ENCODE measurements at regions not wholly inside any gene's neighbourhood (a gene's known extent, or its start where the extent isn't known, plus 50 kb on each side); places are given as distances from the start of the nearest gene placed in this dataset.
A peak's percentile ranks its signal among the peaks of the same experiment; 100 is the strongest.
"Not testable (repeated sequence)": the region's sequence is repeated elsewhere in the genome, so short reads cannot be mapped to it uniquely, and the experiment has no call there.

DNA sequence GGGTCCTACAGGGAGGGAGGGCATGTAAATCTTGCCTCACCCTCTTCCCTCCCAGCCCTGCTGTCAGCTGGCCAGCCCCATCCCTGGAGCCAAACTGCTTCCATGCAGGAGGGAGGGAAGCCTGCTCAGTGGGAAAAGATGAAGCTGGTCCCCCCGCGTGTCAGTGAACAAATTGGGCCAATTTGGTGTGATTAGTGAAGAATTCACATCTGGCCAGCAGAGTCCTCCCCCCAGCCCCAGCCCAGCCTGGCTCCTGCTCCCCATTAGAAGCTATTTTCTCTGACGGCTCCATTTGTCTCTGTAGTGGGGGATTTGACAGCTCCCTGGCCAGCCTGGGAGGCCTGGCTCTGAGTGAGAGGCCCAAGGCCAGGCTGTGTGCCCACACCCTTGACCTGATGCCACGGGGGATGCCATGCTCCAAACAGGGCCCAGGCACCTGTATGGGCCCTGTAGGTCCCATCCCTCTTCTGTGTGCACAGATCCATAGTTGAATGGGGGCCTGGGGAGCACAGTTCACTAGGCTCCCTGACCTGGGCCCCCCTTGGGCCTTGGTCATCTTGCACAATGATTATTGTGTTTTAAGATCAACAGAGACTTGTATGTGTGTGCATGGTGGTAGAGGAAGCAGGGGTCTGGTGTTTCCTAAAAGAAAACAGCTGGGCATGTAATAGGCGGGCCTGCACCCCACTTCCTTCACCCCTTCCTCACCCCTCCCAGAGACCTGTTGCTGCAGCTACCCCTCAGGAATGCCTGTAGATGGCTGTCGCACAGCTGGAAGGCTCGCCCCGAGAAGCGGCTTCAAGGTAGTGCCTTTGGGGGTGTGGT lies 50.7 kb upstream of the TAC4 start:
- no peak overlapping the region for H3K27ac ChIP-seq
- no peak overlapping the region for H3K4me3 ChIP-seq
- ATAC-seq = no peak
- no peaks in the 10 kb centered on the region for H3K9me3 ChIP-seq
- DNase-seq = no peak
- H3K27me3 ChIP-seq (ENCODE audit: low read depth) = peaks cover 35% of the 10 kb centered on the region
- H3K4me1 ChIP-seq = no peaks in the 10 kb centered on the region
- TF ChIP-seq CTCF (IDR thresholded peaks at IDR 0.05) = no peak
- no peaks in the 10 kb centered on the region for H3K36me3 ChIP-seq
- intact Hi-C loops (cut with DNase I) = no loop called here

GRCh38 chr17:49899191-49899485 lies 51.3 kb upstream of the TAC4 start:
- H3K36me3 ChIP-seq = no peaks in the 10 kb centered on the region
- no peaks in the 10 kb centered on the region for H3K4me1 ChIP-seq
- H3K27me3 ChIP-seq (ENCODE audit: low read depth) = peaks cover 38% of the 10 kb centered on the region
- DNase-seq = no peak
- no peak overlapping the region for H3K27ac ChIP-seq
- no peaks in the 10 kb centered on the region for H3K9me3 ChIP-seq
- intact Hi-C loops (cut with DNase I) = no loop called here
- no peak for TF ChIP-seq CTCF (IDR thresholded peaks at IDR 0.05)
- no peak overlapping the region for H3K4me3 ChIP-seq
- ATAC-seq = no peak

- no peaks in the 10 kb centered on the region for H3K4me1 ChIP-seq
- DNase-seq = no peak
- H3K27ac ChIP-seq = no peak overlapping the region
- TF ChIP-seq CTCF (IDR thresholded peaks at IDR 0.05) = no peak
- H3K36me3 ChIP-seq = no peaks in the 10 kb centered on the region
- ATAC-seq = no peak
- no peak overlapping the region for H3K4me3 ChIP-seq
- no peaks in the 10 kb centered on the region for H3K9me3 ChIP-seq
- H3K27me3 ChIP-seq (ENCODE audit: low read depth) = peaks cover 42% of the 10 kb centered on the region
- intact Hi-C loops (cut with DNase I) = no loop called here
These were observed 51.7 kb upstream of the TAC4 start for GRCh38 chr17:49899588-49899987.

GRCh38 chr17:49900801-49901200 lies 52.9 kb upstream of the TAC4 start:
- H3K9me3 ChIP-seq; H3K27ac ChIP-seq; H3K4me1 ChIP-seq; ATAC-seq; DNase-seq; H3K36me3 ChIP-seq; intact Hi-C loops (cut with DNase I); H3K4me3 ChIP-seq: not testable (repeated sequence)
- peaks cover 53% of the 10 kb centered on the region for H3K27me3 ChIP-seq (ENCODE audit: low read depth)

GRCh38 chr17:49901460-49902331 lies 53.8 kb upstream of the TAC4 start:
- no peaks in the 10 kb centered on the region for H3K36me3 ChIP-seq
- intact Hi-C loops (cut with DNase I) = no loop called here
- H3K9me3 ChIP-seq = no peaks in the 10 kb centered on the region
- no peak overlapping the region for H3K27ac ChIP-seq
- H3K4me3 ChIP-seq = no peak overlapping the region
- no peaks in the 10 kb centered on the region for H3K4me1 ChIP-seq
- peak; percentile 67 to 70 for ATAC-seq
- peak; percentile 66 for DNase-seq
- H3K27me3 ChIP-seq (ENCODE audit: low read depth) = peaks cover 57% of the 10 kb centered on the region
- TF ChIP-seq CTCF (IDR thresholded peaks at IDR 0.05) = no peak

DNA sequence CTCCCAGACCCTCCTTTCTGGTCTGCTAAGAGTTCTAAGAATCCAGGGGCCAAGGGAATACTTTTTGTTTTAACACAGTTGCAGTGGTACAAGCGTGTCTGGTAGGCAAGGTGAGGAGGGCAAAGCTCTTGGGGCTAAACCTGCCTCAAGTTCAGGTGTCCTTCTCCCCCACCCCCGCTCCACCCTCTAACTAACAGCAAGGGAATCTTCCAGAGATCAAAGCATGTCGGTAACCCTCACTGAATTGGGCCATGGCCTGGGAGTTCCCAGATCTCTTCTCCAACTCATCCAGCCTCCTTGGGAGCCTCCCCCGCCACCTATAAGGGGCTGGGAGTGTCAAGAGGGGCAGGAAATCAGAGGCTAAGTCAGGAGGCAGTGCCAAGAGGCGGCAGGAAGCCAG lies 55.7 kb upstream of the TAC4 start:
- no peak for TF ChIP-seq CTCF (IDR thresholded peaks at IDR 0.05)
- Histone ChIP-seq H3K9me3 (no peaks in the 10 kb centered on the region), H3K4me3 (no peak overlapping the region), H3K27ac (no peak overlapping the region), H3K4me1 (no peaks in the 10 kb centered on the region), H3K27me3 (ENCODE audit: low read depth) (peaks cover 64% of the 10 kb centered on the region), H3K36me3 (no peaks in the 10 kb centered on the region)
- ATAC-seq (no peak), DNase-seq (no peak)
- intact Hi-C loops (cut with DNase I) = no loop called here
